Upper lobe of right lung (tissue), 1 donor: ENCODE measurements at regions not wholly inside any gene's neighbourhood (a gene's known extent, or its start where the extent isn't known, plus 50 kb on each side); places are given as distances from the start of the nearest gene placed in this dataset.
"Not testable (repeated sequence)": the region's sequence is repeated elsewhere in the genome, so short reads cannot be mapped to it uniquely, and the experiment has no call there.

Source experiments
- ATAC-seq: fragments of 200-7000 bp; cut with Tn5 transposase; one replicate; pipeline ENCODE4 v1.9.1; 2020; ENCODE audit warnings: mild to moderate bottlenecking, moderate library complexity
- DNase-seq: peaks from one replicate; pipeline ENCODE4 v3.0.0-alpha.2; 2020
- H3K27ac ChIP-seq: fragments of 200-600 bp; one replicate; pipeline ENCODE4 v1.8.0; 2022
- H3K27me3 ChIP-seq: fragments of 200-600 bp; one replicate; pipeline ENCODE4 v1.8.0; 2022; ENCODE audit warnings: mild to moderate bottlenecking
- H3K36me3 ChIP-seq: fragments of 200-600 bp; one replicate; pipeline ENCODE4 v1.8.0; 2022
- H3K4me1 ChIP-seq: fragments of 200-600 bp; one replicate; pipeline ENCODE4 v1.8.0; 2022
- H3K4me3 ChIP-seq: fragments of 200-600 bp; one replicate; pipeline ENCODE4 v1.8.0; 2022; ENCODE audit warnings: mild to moderate bottlenecking
- H3K9me3 ChIP-seq: fragments of 200-600 bp; one replicate; pipeline ENCODE4 v1.8.0; 2022
- CTCF ChIP-seq: fragments of 200-600 bp; IDR thresholded peaks from one replicate; pipeline ENCODE4 v1.8.0; 2022; ENCODE audit warnings: antibody characterized with exemption
- intact Hi-C: fragments of 100-400 bp; cut with DNase I; formaldehyde crosslinking; loops from one replicate; pipeline ENCODE4 v1.11.0; 2022
- donor health status: DM: no; HTN: yes; CAD: no; lungs with severe emphysema.

DNA sequence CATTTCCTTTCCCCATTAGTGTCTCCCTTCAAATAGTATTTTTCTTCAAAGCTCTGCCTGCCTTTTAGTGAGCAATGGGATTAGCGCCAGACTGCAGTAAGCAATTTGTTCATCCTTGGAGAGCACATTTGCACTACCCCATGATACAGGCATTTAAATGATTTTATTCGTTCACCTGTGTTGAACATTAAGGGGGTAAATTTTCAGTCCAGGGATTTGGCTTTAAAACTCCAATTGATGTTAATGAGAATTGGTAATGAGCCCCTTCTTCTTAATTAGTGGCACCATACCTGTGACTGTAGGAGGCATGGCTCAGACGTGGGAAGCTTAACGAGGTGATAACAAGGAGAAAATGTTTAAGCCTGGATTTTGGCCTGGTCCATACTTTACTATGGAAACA is 161.4 kb upstream of the NANOGP8 start:
- no peak for ATAC-seq
- H3K9me3 ChIP-seq, result no peaks in the 10 kb centered on the region
- H3K4me3 ChIP-seq, result no peak overlapping the region
- H3K27me3 ChIP-seq, result no peaks in the 10 kb centered on the region
- H3K27ac ChIP-seq, result no peak overlapping the region
- DNase-seq, result no peak
- no peaks in the 10 kb centered on the region for H3K36me3 ChIP-seq
- intact Hi-C loops, result no loop called here
- no peak for TF ChIP-seq CTCF
- no peaks in the 10 kb centered on the region for H3K4me1 ChIP-seq

DNA sequence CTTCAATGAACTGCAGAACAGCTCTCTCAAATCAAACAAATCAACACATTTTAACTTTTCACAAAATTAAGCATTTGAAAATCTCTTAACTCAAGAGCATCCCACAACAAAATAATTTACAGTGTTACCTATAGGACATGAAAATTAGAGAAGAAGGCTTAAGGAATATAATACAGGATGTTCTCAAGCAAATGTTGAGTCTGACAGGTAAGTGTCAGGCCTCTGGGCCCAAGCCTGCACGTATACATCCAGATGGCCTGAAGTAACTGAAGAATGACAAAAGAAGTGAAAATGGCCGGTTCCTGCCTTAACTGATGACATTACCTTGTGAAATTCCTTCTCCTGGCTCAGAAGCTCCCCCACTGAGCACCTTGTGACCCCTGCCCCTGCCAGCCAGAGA is 160.6 kb upstream of the NANOGP8 start:
- H3K36me3 ChIP-seq, H3K27ac ChIP-seq, H3K27me3 ChIP-seq, DNase-seq, H3K9me3 ChIP-seq, H3K4me1 ChIP-seq, H3K4me3 ChIP-seq, ATAC-seq, intact Hi-C loops: not testable (repeated sequence)

DNA sequence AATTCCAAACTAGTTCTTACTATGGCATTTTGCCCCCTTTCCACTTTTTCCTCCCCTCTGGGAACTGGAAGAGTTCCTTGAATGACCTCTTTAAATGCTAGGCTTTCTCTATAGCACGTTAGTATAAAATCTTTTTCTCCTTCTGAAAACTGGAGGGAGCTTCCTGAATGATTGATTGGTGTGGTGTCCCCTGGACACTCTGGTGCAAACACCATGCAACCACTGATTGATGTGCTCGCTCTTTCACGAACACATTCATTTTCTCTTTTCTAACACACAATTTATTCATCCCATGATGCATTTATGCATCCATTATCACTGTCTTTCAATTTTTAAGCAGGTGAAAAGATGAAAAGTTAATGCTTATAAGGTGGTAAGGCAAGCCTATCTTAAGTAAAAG is 159.1 kb upstream of the NANOGP8 start:
- no peaks in the 10 kb centered on the region for H3K36me3 ChIP-seq

DNA sequence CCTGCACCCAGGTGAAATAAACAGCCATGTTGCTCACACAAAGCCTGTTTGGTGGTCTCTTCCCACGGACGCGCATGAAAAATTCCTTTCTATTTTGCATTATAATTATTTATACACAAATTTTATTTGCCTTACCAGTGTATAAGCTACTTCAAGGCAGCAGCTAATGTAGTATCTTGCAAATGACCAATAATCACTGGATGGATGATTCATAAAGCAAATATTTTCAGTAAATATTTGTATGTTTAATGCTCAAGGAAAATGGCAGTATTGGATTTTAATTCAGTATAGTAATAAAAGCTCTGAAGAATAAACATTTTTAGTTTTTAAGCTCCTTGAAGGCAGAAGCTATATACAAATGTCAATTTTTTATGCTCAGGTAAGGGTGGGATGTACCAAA is 158.7 kb upstream of the NANOGP8 start:
- no peaks in the 10 kb centered on the region for H3K4me1 ChIP-seq

More for the DNA sequence above, 159.1 kb upstream of the NANOGP8 start:
- TF ChIP-seq CTCF, result no peak
- intact Hi-C loops, result no loop called here
- H3K9me3 ChIP-seq, result no peaks in the 10 kb centered on the region
- H3K27ac ChIP-seq, result no peak overlapping the region
- DNase-seq, result no peak
- no peaks in the 10 kb centered on the region for H3K4me1 ChIP-seq
- no peak for ATAC-seq
- no peaks in the 10 kb centered on the region for H3K27me3 ChIP-seq
- H3K4me3 ChIP-seq, result no peak overlapping the region

DNA sequence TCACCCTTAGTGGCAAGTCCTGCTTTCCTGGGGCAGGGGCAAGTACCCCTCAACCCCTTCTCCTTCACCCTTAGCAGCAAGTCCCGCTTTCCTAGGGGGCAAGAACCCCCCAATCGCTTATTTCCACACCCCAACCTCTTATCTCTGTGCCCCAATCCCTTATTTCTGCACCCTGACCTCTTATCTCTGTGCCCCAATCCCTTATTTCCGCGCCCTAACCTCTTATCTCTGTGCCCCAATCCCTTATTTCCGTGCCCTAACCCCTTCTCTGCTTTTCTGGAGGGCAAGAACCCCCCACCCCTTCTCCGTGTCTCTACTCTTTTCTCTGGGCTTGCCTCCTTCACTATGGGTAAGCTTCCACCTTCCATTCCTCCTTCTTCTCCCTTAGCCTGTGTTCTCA is 154.6 kb upstream of the NANOGP8 start:
- H3K36me3 ChIP-seq, DNase-seq, H3K9me3 ChIP-seq, H3K4me3 ChIP-seq, H3K27ac ChIP-seq, intact Hi-C loops, H3K4me1 ChIP-seq, H3K27me3 ChIP-seq, ATAC-seq: not testable (repeated sequence)

More for the DNA sequence above, 158.7 kb upstream of the NANOGP8 start:
- Histone ChIP-seq H3K27ac (no peak overlapping the region), H3K27me3 (no peaks in the 10 kb centered on the region), H3K36me3 (no peaks in the 10 kb centered on the region), H3K9me3 (no peaks in the 10 kb centered on the region), H3K4me3 (no peak overlapping the region)
- ATAC-seq, result no peak
- TF ChIP-seq CTCF, result no peak
- no peak for DNase-seq
- intact Hi-C loops, result no loop called here

DNA sequence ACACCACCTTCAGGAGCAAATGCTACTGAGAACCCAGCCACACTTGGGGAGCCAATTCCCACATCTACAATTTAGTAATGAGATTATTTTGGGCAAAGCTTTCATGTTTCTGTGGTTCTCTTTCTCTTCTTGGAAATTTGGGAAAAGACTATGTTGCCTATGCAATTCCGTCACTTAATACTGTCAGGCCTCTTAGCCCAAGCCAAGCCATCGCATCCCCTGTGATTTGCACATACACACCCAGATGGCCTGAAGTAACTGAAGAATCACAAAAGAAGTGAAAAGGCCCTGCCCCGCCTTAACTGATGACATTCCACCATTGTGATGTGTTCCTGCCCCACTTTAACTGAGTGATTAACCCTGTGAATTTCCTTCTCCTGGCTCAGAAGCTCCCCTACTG is 153.4 kb upstream of the NANOGP8 start:
- not testable (repeated sequence) for H3K27ac ChIP-seq, DNase-seq, ATAC-seq

GRCh38 chr15:35229085-35229484 is 144.0 kb upstream of the NANOGP8 start:
- no peak for TF ChIP-seq CTCF
- Histone ChIP-seq H3K4me3 (no peak overlapping the region), H3K27ac (no peak overlapping the region), H3K27me3 (no peaks in the 10 kb centered on the region), H3K4me1 (no peaks in the 10 kb centered on the region), H3K9me3 (no peaks in the 10 kb centered on the region), H3K36me3 (no peaks in the 10 kb centered on the region)
- DNase-seq (no peak), ATAC-seq (no peak)
- intact Hi-C loops, result no loop called here

More for the DNA sequence above, 153.4 kb upstream of the NANOGP8 start:
- H3K9me3 ChIP-seq, intact Hi-C loops, H3K27me3 ChIP-seq, H3K4me3 ChIP-seq, H3K4me1 ChIP-seq, H3K36me3 ChIP-seq: not testable (repeated sequence)
